GM21526 (cell line): ENCODE measurements at regions not wholly inside any gene's neighbourhood (a gene's known extent, or its start where the extent isn't known, plus 50 kb on each side); places are given as distances from the start of the nearest gene placed in this dataset.
"Not testable (repeated sequence)": the region's sequence is repeated elsewhere in the genome, so short reads cannot be mapped to it uniquely, and the experiment has no call there.

Experiments used
- ATAC-seq: cut with Tn5 transposase; IDR thresholded peaks from one replicate; pipeline ENCODE4 v1.9.1; 2021; ENCODE audit warnings: moderate library complexity; ENCODE audit not compliant: unreplicated experiment, low FRiP score

DNA sequence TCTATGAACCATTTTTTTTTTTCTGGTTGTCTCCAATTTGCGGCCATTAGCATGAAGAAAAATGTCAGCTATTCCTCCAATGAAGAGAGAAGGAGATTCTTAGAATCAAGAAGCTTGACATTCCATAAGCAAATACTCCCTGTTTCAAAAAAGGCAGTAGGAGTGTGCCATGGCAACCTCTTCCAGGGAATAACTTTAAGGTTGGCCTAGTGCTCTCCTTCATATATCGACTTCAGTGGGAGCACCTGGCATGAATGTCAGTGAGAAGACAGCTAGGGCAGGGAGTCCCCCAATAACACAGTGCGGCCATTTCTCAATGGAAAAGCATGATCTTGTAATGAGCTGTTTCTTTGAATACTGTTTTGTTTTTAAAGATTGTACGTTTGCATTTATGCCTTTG is 493.0 kb upstream of the ATP11B start:
- no peak for ATAC-seq

DNA sequence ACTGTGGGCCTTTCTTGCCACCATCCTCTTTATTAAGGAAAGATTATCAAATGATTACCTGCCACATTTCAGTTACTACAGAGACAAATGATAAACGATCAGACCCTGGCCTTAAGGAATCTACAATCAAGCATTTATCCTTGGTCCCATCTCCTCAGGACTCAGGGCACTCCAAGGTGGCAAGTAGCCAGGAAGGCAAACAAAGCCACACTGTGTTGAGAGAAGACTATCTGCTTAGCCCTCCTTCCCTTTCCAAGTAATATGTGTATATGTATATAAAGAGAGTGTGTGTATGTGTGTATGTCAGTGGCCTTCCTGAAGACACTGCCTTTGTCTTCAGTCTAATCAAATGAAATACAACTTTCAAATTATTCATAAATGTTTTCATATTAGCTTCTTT is 490.1 kb upstream of the ATP11B start:
- ATAC-seq, result no peak

DNA sequence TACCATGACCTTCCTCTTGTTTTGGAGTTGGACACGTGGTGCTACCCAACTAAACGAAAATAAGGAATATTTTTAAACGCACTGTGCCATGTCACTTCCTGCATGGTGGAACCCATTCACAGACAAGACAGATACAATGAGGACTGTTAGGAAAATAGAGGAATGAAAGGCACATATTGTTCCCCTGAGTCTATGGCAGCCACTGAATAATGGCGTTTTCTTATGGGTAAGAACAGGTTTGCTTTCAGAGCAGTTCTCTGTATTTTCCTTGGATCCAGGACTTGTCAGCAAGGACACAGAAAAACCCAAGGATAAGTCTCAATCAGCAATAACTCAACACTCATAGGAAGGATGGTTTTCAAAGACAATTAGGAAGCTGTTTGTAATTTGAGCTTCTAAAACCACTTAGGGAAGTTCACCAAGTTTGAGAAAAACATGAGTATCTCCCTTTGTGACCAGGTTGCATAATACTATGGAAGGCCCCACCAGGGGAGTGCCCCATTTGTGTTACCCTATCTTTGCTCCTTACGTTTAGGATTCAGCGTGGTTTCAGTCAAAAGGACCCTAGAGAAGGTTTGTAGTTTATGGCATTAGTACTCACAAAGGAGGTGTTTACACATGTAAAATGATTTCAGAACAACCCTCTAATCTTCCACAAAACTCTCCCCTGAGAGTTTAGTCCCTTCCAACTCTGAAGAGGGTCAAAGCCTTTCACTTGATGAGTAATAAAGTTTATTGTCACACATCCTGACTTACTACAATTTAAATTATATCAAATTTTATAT is 487.2 kb upstream of the ATP11B start:
- no peak for ATAC-seq

GRCh38 chr3:182308328-182308727 is 485.0 kb upstream of the ATP11B start:
- no peak for ATAC-seq

- no peak for ATAC-seq
Measured at GRCh38 chr3:182309120-182309519, 484.2 kb upstream of the ATP11B start.

DNA sequence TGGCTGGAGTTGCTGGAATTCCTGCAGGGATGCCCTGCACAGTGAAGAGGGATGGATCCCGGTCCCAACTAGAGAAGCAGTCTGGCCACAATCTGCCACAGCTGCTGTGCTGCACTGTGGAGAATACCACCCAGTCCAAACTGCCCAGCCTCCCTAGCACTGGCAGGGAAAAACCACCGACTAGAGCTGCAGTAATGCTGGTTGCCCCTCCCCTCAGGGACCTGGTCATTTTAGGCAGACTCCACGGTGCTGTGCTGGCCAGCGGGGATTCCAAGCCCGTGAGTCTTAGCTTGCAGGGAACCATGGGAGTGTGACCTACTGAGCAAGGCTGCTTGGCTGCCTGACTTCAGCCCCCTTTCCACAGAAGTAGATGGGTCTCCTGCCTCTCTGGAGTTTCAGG is 478.0 kb upstream of the ATP11B start:
- ATAC-seq, result no peak

- no peak for ATAC-seq
Measured at GRCh38 chr3:182323126-182323700, 470.1 kb upstream of the ATP11B start.

DNA sequence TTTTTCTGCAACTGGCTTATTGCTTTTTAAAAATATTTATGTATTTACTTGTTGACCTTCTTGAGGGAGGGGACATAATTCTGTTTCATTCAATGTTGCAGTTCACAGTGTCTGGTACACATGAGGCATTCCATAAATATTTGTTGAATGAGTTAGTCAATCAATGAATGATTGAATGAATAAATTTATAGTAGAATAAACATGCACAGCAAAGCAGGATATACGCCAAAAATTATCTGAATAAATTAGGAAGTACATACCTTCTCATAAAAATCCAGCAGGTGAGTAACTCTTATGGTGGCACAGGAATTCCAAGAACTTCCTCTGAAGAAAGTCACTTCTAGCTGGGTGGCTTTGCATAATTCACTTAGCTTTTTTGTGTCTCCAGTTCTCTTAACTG is 469.4 kb upstream of the ATP11B start:
- no peak for ATAC-seq

DNA sequence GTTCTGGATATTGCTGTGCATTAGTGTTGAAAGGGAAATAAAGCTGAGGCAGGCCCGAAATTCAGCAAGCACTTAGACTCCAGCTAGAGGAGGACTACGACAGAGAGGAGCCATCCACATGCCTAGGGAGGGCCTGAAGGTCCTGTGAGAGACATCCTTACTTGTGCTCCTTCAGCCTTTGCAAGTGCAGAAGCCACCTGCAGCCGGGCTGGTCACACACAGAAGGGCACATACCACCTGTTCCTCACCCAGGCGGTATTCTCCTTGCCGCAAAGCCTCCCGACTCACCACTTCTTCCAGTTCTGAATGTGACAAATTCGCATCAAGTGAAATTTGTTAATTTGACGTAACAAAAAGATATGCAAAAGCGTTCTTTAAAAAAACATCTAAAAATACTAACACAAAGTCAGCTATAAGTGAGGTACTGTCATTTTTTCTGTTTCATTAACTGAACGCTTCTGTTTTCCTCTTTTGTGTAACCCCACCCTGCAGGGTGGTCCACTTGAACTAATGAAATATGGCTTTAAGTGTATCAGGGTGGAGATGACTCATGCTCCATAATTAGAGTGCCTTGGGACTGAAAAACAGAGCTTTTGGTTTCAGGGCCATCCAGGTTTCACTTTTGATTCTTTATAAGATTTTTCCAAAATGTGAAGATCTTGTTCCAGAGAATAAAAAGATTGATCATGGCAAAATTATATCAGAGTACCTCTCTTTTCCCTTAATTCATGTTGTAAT is 467.9 kb upstream of the ATP11B start:
- ATAC-seq, result peak; percentile 79

- no peak for ATAC-seq
Measured at GRCh38 chr3:182327196-182327681, 466.1 kb upstream of the ATP11B start.

GRCh38 chr3:182330646-182331045 is 462.7 kb upstream of the ATP11B start:
- ATAC-seq, result no peak

- ATAC-seq, result no peak
Measured at GRCh38 chr3:182331341-182331740, 462.0 kb upstream of the ATP11B start.

- no peak for ATAC-seq
Measured at GRCh38 chr3:182342252-182342651, 451.1 kb upstream of the ATP11B start.

DNA sequence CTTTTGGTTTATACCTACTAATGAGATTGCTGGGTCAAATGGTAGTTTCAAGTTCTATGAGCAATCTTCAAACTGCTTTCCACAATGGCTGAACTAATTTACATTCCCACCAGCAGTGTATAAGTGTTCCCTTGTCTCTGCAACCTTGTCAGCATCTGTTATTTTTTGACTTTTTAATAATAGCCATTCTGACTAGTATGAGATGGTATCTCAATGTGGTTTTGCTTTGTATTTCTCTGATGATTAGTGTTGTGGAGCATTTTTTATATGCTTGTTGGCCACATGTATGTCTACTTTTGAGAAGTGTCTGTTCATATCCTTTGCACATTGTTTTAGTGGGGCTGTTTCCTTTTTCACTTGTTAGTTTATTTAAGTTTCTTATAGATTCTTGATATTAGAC is 449.3 kb upstream of the ATP11B start:
- ATAC-seq, result not testable (repeated sequence)

DNA sequence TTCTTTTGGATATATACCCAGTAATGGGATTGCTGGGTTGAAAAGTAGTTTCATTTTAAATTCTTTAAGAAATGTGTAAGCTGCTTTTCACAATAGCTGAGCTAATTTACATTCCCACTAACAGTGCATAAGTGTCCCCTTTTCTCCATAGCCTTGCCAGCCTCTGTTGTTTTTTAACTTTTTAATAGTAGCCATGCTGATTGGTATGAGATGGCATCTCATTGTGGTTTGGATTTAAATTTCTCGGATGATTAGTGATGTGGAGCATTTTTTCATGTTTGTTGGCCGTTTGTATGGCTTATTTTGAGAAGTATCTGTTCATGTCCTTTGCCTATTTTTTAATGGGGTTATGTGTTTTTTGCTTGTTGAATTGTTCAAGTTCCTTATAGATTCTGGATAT is 444.3 kb upstream of the ATP11B start:
- no peak for ATAC-seq

- ATAC-seq, result no peak
Measured at GRCh38 chr3:182349951-182350517, 443.3 kb upstream of the ATP11B start.

DNA sequence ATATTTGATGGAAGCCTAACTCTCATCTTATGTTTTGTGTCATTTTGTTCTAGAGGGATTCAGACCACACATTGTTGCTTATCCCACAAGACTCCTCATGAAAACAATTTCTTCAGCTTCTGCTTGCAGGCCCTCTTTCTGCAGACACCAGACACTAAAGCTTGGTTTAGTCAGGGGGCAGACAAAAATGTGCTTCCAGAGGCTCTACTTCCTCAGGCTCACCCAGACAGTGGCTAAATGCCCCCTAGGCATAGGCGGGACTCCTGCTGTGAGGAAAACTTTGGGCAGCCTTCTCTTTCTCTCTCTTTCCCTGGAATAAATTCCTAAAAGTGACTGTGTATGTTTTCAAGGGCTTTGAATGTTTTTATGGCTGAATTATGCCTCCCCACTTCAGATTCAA is 435.4 kb upstream of the ATP11B start:
- ATAC-seq, result no peak

GRCh38 chr3:182364323-182364722 is 429.0 kb upstream of the ATP11B start:
- no peak for ATAC-seq

DNA sequence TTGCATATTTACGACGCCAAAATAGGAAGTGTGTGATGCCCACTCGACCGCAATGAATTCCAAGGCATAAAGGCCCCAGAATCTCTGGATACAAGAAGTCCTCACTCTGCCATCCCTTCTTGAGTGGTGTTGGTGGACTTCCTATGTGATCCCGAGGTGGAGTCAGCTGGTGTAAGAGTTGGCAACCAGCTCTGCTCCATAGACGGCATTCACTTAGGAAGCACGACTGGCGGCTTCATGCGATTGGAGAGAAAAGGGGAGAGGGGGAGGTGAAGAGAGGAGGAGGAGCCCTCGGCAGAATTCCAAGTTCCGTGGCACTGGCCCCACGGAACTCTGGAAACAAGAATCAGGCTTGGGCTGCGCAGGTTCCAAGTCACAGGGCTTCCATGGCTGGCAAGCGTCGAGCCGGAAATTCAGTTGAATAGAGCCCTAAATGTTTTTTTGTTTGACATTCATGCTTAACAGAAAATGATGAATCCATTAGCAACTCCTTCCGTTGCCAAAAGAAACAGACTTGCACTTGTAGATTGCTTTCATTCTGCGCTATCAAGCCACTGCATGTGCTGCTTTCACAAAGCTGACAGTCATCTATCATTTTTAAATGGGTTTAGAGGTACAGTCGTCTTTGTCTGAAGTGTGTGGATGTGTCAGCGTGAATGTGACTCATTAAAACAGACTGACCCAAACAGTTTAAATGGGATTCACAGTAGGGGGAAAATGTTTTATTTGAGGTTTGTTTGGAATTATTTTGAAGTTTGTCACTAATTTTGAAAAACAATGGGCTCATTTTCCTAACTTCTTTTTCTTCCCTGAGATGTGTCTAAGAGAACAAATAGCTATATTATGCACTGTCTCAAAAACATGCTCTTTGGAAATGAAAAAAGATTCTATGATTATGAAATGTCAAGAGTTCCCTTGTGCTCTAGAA is 428.3 kb upstream of the ATP11B start:
- ATAC-seq, result no peak

- ATAC-seq, result no peak
Measured at GRCh38 chr3:182366746-182367145, 426.6 kb upstream of the ATP11B start.
